ENCODE measurements at regions not wholly inside any gene's neighbourhood (a gene's known extent, or its start where the extent isn't known, plus 50 kb on each side); places are given as distances from the start of the nearest gene placed in this dataset.
"Not testable (repeated sequence)": the region's sequence is repeated elsewhere in the genome, so short reads cannot be mapped to it uniquely, and the experiment has no call there.

GRCh38 chr11:37246092-37246491, 648.1 kb upstream of the RAG2 start:
- DNase-seq, result not testable (repeated sequence)

DNA sequence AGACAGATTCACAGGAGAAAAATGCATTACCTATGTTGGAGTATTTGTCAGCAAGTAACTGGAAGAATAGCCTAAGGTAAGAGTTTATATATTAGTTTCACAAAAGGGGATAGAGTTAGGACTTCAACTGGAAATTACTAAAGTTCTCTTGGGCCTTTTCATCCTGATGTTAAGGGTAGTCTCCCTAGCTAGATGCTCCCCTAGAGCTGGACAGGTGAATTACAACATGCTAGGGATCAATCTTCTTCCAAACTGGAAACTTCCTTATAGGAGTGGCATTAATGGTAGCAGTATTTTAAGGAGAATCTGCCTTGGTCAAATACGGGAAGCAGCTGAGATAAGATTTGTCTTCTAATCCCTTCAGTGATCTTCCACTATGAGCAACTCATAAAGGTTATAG, 632.8 kb upstream of the RAG2 start:
- peak; percentile 33 for DNase-seq

- DNase-seq, result no peak
These were observed 625.9 kb upstream of the RAG2 start for GRCh38 chr11:37223962-37224361.

- no peak for DNase-seq
These were observed 605.0 kb upstream of the RAG2 start for GRCh38 chr11:37203006-37203405.

- no peak for DNase-seq
These were observed 601.0 kb upstream of the RAG2 start for GRCh38 chr11:37199082-37199481.

DNA sequence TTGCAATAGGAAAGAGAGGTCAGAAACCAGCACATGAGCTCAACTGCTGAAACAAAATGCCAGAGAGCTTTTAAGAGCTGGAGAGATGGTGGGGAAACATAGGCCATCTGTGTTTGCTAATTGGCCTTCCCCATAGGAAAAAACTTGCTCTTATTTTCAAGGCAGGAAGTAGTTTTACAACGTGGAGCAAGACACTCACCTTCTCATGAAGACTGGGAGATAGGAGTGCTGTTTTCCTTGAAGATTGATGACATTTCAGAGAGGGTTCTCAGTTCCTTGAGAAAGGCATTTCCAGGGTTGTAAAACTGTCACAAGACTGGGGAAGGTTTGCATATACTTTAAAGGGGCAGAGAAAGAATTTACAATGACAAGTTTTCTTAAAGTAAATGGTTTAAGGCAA, 586.3 kb upstream of the RAG2 start:
- DNase-seq, result no peak

DNA sequence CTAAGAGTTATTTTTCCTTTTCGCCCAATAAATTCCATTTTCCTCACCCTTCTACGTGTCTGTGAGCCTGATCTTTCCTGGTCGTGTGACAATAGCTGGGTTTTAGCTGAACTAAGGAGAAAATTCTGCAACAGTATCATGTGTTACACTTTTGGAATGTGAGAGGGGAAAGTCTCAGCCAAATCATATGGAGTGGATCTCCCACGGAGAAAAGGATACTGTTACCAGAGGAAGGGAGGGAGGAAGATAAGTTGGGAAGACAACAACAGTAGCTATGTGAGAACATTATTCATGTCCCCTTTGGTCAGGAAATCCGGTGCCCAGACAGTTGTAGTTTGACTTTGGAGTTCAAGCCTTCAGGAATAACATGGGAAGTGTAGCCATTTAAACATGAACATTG, 584.0 kb upstream of the RAG2 start:
- DNase-seq, result no peak

GRCh38 chr11:37177721-37178120, 579.7 kb upstream of the RAG2 start:
- DNase-seq, result peak; percentile 4

DNA sequence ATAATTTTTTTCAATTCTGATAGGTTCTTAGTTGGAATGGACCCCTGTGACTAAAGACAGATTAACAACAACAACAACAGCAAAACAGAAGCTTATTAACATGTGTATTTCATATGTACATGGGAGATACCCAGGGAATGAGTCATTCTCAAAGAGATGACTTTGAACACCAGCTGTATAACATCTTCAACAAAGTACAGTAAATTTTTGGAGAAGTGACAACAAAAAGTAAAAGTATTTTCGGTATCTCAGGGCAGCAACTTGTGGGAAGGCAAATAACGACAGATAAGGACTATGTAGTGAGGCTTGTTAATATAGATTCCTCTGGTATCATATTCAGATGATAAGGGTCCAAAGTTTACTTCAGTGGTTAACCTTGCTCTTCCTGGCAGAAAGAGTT, 573.4 kb upstream of the RAG2 start:
- no peak for DNase-seq

DNA sequence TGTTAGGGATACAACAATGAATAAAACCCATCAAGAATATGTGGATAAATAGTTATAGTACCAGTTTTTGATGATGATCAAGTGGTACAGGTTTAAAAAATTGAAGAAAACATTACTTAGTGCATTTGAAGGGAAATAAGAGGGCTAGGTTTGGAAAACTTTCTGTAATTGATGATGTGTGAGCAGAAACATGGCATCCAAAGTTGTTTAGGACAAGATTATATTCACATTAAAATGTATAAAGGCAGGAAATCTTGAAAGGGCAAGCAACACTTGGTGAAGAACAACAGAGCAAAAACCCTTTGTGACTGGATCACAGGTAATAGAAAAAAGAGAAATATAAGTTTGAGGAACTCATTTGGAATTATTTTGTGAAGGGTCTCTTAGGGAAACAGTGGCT, 572.3 kb upstream of the RAG2 start:
- DNase-seq, result no peak

DNA sequence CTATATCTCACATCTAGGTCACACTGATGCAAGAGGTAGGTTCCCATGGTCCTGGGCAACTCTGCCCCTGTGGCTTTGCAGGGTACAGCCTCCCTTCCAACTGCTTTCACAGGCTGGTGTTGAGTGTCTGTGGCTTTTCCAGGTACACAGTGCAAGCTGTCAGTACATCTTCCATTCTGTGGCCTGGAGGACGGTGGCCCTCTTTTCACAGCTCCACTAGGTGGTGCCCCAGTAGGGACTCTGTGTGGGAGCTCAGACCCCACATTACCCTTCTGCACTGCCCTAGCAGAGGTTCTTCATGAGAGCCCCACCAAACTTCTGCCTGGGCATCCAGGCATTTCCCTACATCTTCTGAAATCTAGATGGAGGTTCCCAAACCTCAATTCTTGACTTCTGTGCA, 547.4 kb upstream of the RAG2 start:
- DNase-seq, result not testable (repeated sequence)

- DNase-seq, result no peak
These were observed 544.6 kb upstream of the RAG2 start for GRCh38 chr11:37142591-37142990.

GRCh38 chr11:37141707-37142106, 543.7 kb upstream of the RAG2 start:
- peak; percentile 4 for DNase-seq

- DNase-seq, result not testable (repeated sequence)
These were observed 537.6 kb upstream of the RAG2 start for GRCh38 chr11:37135606-37136005.

DNA sequence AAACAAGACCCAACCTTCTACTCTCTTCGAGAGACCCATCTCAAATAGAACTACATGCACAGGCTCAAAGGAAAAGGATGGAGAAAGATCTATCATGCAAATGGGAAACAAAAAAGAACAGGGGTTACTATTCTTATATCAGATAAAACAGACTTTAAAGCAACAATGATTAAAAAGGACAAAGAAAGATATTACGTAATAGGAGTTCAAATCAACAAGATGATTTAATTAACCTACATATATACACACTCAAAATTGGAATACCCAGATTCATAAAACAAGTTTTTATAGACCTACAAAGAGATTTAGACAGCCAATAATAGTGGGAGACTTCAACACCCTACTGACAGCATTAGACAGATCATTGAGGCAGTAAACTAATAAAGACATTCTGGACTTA, 536.6 kb upstream of the RAG2 start:
- DNase-seq, result no peak

GRCh38 chr11:37124384-37124783, 526.3 kb upstream of the RAG2 start:
- DNase-seq, result no peak

- no peak for DNase-seq
These were observed 517.9 kb upstream of the RAG2 start for GRCh38 chr11:37115963-37116362.

- no peak for DNase-seq
These were observed 512.3 kb upstream of the RAG2 start for GRCh38 chr11:37110385-37110784.

DNA sequence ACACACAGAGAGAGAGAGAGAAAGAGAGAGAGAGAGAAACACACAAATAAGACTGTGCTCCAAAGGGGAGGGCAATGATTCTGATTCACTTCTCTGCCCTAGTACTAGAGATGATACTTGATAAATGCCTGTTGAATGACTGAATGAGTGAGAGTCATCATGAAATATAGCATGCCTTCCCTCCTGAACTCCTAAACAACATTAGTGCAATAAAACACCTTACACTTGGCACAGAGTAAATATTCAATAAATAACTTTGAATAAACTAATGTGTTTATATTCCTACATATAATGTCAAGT, 511.2 kb upstream of the RAG2 start:
- DNase-seq, result no peak

DNA sequence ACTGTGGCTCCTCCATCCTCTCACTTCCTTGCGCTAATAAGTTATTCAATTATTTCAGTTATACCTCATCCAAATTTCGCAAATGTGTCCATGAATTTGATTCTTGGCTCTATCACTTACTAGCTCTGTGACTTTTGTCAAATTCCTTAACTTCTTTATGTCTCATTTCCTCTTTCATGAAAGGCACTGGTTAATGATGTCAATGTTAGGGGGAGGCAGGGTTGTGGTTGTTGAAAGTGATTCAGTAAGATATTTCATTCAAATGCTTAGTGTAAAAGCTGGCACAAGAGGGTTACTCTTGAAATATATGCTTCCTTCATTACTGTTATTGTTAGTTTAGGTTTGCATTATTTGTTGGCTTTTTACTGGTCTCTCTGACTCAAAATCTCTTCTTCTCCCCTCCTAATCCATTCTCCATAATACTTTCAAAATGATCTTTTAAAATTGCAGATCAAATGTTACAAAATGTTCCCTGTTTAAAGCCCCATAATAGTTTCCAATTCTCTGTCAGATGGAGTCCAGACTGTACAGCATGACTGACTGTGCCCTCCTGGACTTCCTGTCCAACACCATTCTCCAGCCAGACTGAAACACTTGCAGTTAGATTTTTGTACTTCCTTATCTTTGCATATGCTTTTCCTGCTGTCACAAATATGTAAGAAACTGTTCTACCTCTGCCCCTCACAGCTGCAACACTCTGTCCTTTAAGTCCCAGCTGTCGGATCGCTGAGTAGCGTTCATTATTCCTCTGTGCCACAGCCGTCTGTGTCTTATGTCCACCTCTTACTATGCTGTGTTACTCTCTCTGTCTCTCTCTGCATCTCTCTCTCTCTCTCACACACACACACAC, 510.6 kb upstream of the RAG2 start:
- no peak for DNase-seq

DNA sequence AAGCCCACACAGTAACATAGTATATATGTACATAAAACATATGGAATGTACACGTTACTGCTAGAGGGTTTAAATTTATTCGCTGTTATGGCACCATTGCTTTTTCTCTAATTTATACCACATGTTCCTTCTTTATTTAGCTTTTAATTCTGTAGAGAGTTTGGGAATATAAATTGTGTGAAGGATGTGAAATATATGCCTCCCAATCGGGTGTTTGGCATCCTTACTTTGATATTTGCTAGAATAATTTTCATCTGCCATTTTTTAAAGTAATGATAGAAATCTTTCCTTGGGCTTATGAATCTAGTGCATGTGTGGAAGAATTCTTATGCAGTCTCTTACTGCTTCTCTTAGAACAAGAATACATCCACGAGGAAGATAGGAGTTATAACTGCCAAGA, 509.8 kb upstream of the RAG2 start:
- DNase-seq, result no peak

DNA sequence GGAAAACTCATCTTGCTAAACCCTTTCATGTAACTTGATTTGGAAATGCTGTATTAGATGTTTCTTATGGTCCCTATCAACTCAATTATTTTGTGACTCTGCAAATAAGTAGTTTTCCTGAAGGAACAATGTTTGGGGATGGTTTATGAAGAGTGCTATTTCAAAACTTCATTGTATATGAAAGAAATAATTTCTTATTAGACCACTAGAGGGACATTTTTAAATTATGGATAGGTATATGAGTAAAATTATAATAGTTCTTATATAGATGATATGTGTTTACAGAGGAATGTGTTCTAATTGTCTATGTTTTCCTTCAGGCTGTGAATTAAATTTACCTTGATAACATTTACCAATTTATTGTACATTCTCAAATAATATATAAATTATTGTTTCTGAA, 509.4 kb upstream of the RAG2 start:
- peak; percentile 4 for DNase-seq

DNA sequence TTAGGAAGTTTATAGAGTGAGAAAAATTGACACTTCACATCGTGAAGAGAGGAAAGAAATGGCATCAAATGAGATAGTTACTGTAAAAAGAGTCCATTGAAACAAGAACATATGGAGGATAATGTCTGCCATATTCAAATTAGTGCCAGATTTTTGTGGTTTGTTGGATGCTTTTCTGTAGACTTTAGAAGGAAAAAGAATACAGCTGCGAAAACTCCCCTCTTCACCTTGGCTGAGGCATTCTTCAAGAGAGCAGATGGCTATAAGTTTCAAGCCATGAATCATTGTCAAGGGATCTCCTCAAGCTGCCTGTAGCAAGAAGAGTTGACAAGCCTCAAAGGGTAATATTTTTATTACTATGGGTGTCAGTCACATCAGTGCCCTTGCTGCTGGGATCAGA, 507.4 kb upstream of the RAG2 start:
- DNase-seq, result no peak

DNA sequence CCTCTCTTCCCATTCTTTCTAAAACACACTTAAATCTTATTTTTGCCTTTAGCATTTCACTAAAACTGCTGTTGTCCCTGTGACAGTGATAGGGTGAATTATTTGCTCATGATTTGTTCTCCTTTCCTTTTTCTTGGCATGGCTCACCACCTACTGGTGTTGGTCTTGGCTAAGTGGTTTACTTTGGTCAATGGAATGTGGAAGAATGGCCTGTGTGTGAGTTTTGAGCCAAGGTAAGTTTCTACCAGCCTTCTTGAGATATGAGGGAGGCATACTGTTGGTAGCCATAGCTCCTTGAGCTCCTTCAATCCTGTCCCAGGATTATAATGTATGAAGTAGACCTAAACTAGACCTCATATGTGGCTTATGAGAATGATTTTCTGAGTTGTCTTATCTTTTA, 506.3 kb upstream of the RAG2 start:
- DNase-seq, result no peak

DNA sequence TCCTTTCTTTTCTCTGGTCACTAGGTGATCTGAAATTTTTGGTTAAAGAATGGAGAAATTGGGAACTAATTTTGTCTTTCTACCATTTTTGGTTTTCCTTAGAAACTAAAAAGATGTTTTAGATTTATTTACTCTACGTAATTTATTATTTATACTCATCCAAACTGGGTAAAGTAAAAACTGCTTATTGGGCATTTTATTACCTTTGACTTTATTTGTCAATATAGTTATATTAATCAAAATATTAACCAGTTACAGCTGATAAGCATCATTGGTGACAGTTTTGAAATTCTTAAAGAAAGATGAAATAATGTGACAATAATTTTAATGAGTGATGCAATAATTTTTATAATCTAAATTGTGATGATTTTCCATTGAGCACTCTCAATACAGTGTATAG, 502.0 kb upstream of the RAG2 start:
- DNase-seq, result no peak

- no peak for DNase-seq
These were observed 494.5 kb upstream of the RAG2 start for GRCh38 chr11:37092487-37092886.

All from DMS53 (cell line).